Epithelial cell of esophagus (primary cell): ENCODE measurements at regions not wholly inside any gene's neighbourhood (a gene's known extent, or its start where the extent isn't known, plus 50 kb on each side); places are given as distances from the start of the nearest gene placed in this dataset.

ENCODE experiments used
- DNase-seq: peaks from one replicate; pipeline ENCODE4 v3.0.0; 2010; ENCODE audit warnings: low read depth
- H3K4me3 ChIP-seq: 2 replicates; pipeline ENCODE4 v1.5.1; 2011; ENCODE audit warnings: mild to moderate bottlenecking, low read length, control low read depth
- TF ChIP-seq, protein P1 (sequence below): IDR thresholded peaks from 2 replicates; pipeline ENCODE4 v1.5.1; 2011; ENCODE audit warnings: low read depth, mild to moderate bottlenecking, low read length, control low read depth, inconsistent platforms; ENCODE audit not compliant: insufficient read depth; ENCODE audit errors: missing control alignments

DNA sequence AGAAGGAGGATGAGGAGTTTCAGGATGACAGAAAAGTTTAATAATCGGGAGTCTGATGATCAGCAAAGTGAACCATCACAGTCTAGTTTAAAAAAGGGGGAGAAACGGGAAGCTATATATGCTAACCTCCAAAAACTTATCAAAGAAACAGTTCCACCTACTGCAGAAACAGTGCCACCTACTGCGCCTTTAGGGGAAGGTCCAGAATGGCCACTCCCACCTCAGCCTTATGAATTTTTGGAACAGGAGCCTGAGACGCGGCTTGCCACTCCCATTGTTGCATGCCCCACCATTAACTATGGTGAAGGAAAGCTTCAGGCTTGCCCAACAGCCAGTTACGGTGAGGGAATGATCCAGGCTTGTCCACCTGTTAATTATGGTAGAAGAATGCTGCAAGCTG, 929.0 kb downstream of the SLITRK6 start:
- TF ChIP-seq, protein P1, sequence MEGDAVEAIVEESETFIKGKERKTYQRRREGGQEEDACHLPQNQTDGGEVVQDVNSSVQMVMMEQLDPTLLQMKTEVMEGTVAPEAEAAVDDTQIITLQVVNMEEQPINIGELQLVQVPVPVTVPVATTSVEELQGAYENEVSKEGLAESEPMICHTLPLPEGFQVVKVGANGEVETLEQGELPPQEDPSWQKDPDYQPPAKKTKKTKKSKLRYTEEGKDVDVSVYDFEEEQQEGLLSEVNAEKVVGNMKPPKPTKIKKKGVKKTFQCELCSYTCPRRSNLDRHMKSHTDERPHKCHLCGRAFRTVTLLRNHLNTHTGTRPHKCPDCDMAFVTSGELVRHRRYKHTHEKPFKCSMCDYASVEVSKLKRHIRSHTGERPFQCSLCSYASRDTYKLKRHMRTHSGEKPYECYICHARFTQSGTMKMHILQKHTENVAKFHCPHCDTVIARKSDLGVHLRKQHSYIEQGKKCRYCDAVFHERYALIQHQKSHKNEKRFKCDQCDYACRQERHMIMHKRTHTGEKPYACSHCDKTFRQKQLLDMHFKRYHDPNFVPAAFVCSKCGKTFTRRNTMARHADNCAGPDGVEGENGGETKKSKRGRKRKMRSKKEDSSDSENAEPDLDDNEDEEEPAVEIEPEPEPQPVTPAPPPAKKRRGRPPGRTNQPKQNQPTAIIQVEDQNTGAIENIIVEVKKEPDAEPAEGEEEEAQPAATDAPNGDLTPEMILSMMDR: peak; percentile 12
- no peak for DNase-seq

DNA sequence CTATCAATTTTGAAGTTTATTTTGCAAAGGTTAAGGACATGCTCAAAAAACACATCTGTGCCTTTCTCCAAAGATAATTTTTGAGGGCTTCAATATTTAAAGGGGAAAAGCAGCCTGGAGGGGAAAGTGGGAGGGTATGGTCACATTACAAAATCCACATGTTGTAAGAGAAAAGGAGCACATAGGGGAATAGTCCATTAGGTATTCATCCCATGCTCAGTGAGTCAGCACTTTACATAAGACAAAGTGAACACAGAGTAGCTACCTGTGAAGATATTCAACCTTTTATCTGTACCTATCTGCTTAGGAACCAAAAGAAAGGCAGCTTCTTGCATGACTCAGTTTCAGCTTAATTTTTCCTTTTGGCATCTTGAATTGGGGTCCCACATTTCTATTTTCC, 932.0 kb downstream of the SLITRK6 start:
- DNase-seq: peak; percentile 65
- TF ChIP-seq, protein P1: no peak
- H3K4me3 ChIP-seq: no peak overlapping the region

More for the DNA sequence above, 929.0 kb downstream of the SLITRK6 start:
- no peak overlapping the region for H3K4me3 ChIP-seq

GRCh38 chr13:84865783-84866221, 933.4 kb downstream of the SLITRK6 start:
- H3K4me3 ChIP-seq: no peak overlapping the region
- peak; percentile 44 for DNase-seq
- TF ChIP-seq, protein P1: no peak

DNA sequence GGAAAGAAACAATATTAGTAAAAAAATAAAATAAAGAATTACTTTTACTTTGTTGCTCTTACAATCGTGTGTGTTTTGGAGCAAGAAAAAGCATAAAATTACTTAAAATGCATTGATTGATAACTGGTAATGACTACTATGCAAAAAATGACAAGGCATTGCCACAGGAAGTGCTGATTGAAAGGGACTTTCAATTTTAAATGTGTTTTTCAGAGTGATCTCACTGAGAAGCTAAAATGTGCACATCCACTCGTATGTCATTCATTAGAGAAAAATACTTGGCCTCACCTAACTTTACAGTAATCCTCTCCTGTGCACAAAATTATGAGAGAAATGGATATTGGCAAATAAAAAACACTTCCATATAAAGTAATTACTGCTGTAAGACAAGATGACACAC, 934.9 kb downstream of the SLITRK6 start:
- no peak overlapping the region for H3K4me3 ChIP-seq
- TF ChIP-seq, protein P1: no peak
- no peak for DNase-seq

- H3K4me3 ChIP-seq: no peak overlapping the region
- DNase-seq: no peak
- TF ChIP-seq, protein P1: no peak
These were observed 952.1 kb downstream of the SLITRK6 start for GRCh38 chr13:84847107-84847506.

DNA sequence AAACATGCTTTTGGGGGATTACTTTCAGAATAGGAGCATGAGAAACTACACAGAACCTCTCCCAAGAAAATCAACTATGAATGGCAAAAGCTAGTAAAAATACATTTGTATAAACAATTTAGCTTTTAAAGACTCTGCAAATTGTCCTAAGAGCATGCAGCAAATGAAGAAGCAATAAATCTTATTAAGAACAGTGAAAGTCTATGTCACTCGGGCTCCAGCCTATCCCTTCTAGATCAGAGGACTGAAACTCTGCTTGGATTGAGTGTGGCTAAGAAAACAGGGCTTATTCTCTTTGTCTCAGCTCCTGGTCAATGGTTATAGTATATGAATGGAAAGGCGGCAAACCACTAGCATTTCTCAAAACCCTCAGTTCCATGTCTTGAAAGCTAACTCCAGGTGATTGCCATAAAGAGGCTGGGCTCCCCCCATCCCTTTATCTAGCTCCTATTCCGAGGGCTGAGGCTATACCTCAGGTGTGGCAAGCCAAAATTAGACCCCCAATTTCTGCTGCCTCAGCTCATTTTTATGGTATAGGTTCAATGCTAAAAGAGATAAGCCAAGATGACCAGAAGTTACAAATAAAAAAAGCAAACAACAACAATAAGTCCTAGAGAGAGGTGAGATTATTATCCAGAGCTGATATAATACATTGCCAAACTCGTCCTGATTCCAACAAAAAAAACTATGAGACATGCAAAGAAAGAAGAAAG, 953.2 kb downstream of the SLITRK6 start:
- no peak for DNase-seq
- TF ChIP-seq, protein P1: no peak
- no peak overlapping the region for H3K4me3 ChIP-seq

GRCh38 chr13:84844473-84844872, 954.7 kb downstream of the SLITRK6 start:
- H3K4me3 ChIP-seq: no peak overlapping the region
- TF ChIP-seq, protein P1: peak; percentile 53
- peak; percentile 57 for DNase-seq
